ENCODE measurements at regions not wholly inside any gene's neighbourhood (a gene's known extent, or its start where the extent isn't known, plus 50 kb on each side); places are given as distances from the start of the nearest gene placed in this dataset.

DNA sequence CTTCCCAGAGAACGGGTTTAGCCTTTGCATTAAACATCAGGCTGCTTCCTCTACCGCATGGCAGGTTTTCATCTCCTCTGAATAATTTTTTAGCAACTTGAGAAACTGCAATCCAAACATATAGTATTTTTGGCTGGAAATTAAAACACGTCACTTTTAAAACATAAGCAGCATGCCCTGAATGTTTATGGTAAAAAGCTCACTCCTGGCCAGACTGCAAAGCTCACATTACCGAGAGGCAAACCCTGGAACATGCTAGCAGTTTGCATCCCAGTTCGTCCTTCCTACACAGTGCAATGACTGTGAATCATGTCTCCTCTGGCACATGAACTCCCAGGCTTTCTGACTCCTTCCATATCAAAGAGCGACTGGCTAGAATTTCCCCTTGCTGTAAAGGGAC lies 312.3 kb downstream of the RRAGC start:
- no peak overlapping the region for H3K4me3 ChIP-seq
- H2AFZ ChIP-seq (replicated peaks), result no peak overlapping the region
- H3K4me2 ChIP-seq, result no peak overlapping the region
- no peaks in the 10 kb centered on the region for H3K9me3 Mint-ChIP-seq
- no peak overlapping the region for H3K4me3 Mint-ChIP-seq
- H3K27me3 ChIP-seq, result no peaks in the 10 kb centered on the region
- peaks cover 4% of the 10 kb centered on the region for H3K27me3 Mint-ChIP-seq (ENCODE audit: insufficient read depth, low read depth)
- no peak overlapping the region for H3K9ac ChIP-seq
- DNase-seq (ENCODE audit: low spot score), result no peak
- no peaks in the 10 kb centered on the region for H3K79me2 ChIP-seq (ENCODE audit: low read depth)
- H3K36me3 ChIP-seq, result no peaks in the 10 kb centered on the region
- H3K27ac Mint-ChIP-seq, result no peak overlapping the region
- H4K20me1 ChIP-seq (ENCODE audit: low read depth), result no peaks in the 10 kb centered on the region
- H3F3A ChIP-seq (ENCODE audit: low read depth), result no peaks in the 10 kb centered on the region
- H3K4me1 ChIP-seq, result peaks cover 5% of the 10 kb centered on the region
- peaks cover 15% of the 10 kb centered on the region for H3K4me1 Mint-ChIP-seq
- H3K27ac ChIP-seq, result no peak overlapping the region
- no peaks in the 10 kb centered on the region for H3K9me3 ChIP-seq (ENCODE audit: low read depth)
- TF ChIP-seq CTCF (IDR thresholded peaks at IDR 0.05), result no peak
- no peak for TF ChIP-seq EZH2phosphoT487 (IDR thresholded peaks at IDR 0.05)
- no peak for TF ChIP-seq EZH2 (IDR thresholded peaks at IDR 0.05)
- H3K36me3 Mint-ChIP-seq, result no peaks in the 10 kb centered on the region

DNA sequence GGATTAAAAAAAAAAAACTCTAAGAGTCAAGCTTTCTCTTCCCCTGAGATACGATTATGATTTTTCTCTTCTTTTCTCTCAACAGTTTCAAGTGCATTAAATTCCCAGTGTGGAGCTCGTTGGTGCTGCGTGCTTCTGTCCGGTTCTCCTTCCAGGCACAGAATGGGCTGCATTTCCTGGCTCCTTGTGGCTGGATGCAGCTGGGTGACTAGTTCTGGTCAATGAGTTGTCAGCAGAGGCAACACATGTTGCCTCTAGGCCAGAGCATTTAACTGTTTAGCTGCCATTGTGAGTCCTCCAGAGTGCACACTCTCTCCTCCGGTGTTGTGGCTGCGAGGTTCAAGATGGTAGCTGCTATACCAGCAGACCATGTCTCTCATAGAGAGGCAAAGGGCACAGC lies 312.9 kb downstream of the RRAGC start:
- Histone ChIP-seq H3K9ac (no peak overlapping the region), H3K4me3 (no peak overlapping the region), H4K20me1 (ENCODE audit: low read depth) (no peaks in the 10 kb centered on the region), H3K4me2 (no peak overlapping the region), H3K27me3 (no peaks in the 10 kb centered on the region), H3K27ac (no peak overlapping the region), H3K9me3 (ENCODE audit: low read depth) (no peaks in the 10 kb centered on the region), H3F3A (ENCODE audit: low read depth) (no peaks in the 10 kb centered on the region), H3K79me2 (ENCODE audit: low read depth) (no peaks in the 10 kb centered on the region), H3K4me1 (peaks cover 5% of the 10 kb centered on the region), H3K36me3 (no peaks in the 10 kb centered on the region), H2AFZ (replicated peaks) (no peak overlapping the region)
- no peaks in the 10 kb centered on the region for H3K9me3 Mint-ChIP-seq
- H3K4me1 Mint-ChIP-seq, result peaks cover 17% of the 10 kb centered on the region
- H3K4me3 Mint-ChIP-seq, result no peak overlapping the region
- H3K36me3 Mint-ChIP-seq, result no peaks in the 10 kb centered on the region
- H3K27ac Mint-ChIP-seq, result no peak overlapping the region
- TF ChIP-seq CTCF (IDR thresholded peaks at IDR 0.05), result no peak
- no peak for TF ChIP-seq EZH2 (IDR thresholded peaks at IDR 0.05)
- no peak for DNase-seq (ENCODE audit: low spot score)
- peaks cover 6% of the 10 kb centered on the region for H3K27me3 Mint-ChIP-seq (ENCODE audit: insufficient read depth, low read depth)

DNA sequence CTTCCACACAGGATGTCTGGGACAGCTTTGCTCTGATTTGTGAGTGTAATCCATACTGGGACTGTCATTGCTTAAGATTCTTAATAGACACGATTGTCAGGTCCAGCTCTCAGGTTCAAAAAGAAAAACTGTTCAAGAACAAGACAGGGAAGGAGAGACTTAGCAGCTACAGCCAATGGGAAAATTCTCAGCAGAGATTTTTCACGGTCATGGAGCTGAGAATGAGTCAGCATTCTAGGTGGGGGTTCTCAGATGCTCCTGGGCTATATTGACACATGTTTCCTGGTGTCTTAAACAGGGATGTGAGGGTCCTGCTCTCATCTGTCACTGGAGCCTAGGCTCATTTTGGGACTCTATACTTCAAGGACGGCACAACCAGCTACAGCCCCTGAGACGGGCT lies 318.3 kb downstream of the RRAGC start:
- Histone ChIP-seq H3K4me2 (no peak overlapping the region), H3K4me3 (no peak overlapping the region), H3K36me3 (no peaks in the 10 kb centered on the region), H3F3A (ENCODE audit: low read depth) (peaks cover 4% of the 10 kb centered on the region), H3K79me2 (ENCODE audit: low read depth) (no peaks in the 10 kb centered on the region), H3K27ac (no peak overlapping the region), H2AFZ (replicated peaks) (no peak overlapping the region), H3K4me1 (peaks cover 7% of the 10 kb centered on the region), H3K27me3 (no peaks in the 10 kb centered on the region), H4K20me1 (ENCODE audit: low read depth) (no peaks in the 10 kb centered on the region), H3K9me3 (ENCODE audit: low read depth) (no peaks in the 10 kb centered on the region), H3K9ac (no peak overlapping the region)
- no peak for TF ChIP-seq EZH2 (IDR thresholded peaks at IDR 0.05)
- no peak for TF ChIP-seq CTCF (IDR thresholded peaks at IDR 0.05)
- no peak for TF ChIP-seq EZH2phosphoT487 (IDR thresholded peaks at IDR 0.05)
- DNase-seq (ENCODE audit: low spot score), result no peak
- H3K4me3 Mint-ChIP-seq, result no peak overlapping the region
- no peaks in the 10 kb centered on the region for H3K9me3 Mint-ChIP-seq
- peaks cover 38% of the 10 kb centered on the region for H3K4me1 Mint-ChIP-seq
- no peaks in the 10 kb centered on the region for H3K36me3 Mint-ChIP-seq
- peaks cover 2% of the 10 kb centered on the region for H3K27me3 Mint-ChIP-seq (ENCODE audit: insufficient read depth, low read depth)
- H3K27ac Mint-ChIP-seq, result no peak overlapping the region

- Histone ChIP-seq H3K27me3 (no peaks in the 10 kb centered on the region), H3K9ac (no peak overlapping the region), H3K4me1 (peaks cover 6% of the 10 kb centered on the region), H3K27ac (no peak overlapping the region), H3F3A (ENCODE audit: low read depth) (peaks cover 4% of the 10 kb centered on the region), H3K36me3 (no peaks in the 10 kb centered on the region), H3K4me3 (no peak overlapping the region), H3K4me2 (no peak overlapping the region), H2AFZ (replicated peaks) (peak overlapping the region; percentile 72), H3K9me3 (ENCODE audit: low read depth) (no peaks in the 10 kb centered on the region), H3K79me2 (ENCODE audit: low read depth) (no peaks in the 10 kb centered on the region), H4K20me1 (ENCODE audit: low read depth) (no peaks in the 10 kb centered on the region)
- H3K4me3 Mint-ChIP-seq, result peak overlapping the region; percentile 7
- TF ChIP-seq CTCF (IDR thresholded peaks at IDR 0.05), result no peak
- no peak for TF ChIP-seq EZH2phosphoT487 (IDR thresholded peaks at IDR 0.05)
- no peak for TF ChIP-seq EZH2 (IDR thresholded peaks at IDR 0.05)
- H3K9me3 Mint-ChIP-seq, result no peaks in the 10 kb centered on the region
- peaks cover 2% of the 10 kb centered on the region for H3K27me3 Mint-ChIP-seq (ENCODE audit: insufficient read depth, low read depth)
- H3K27ac Mint-ChIP-seq, result peak overlapping the region; percentile 7
- peaks cover 34% of the 10 kb centered on the region for H3K4me1 Mint-ChIP-seq
- no peaks in the 10 kb centered on the region for H3K36me3 Mint-ChIP-seq
- DNase-seq (ENCODE audit: low spot score), result no peak
These were observed 319.6 kb downstream of the RRAGC start for GRCh38 chr1:38539931-38540330.
